Hepatocyte (in vitro differentiated cells): ENCODE measurements at regions not wholly inside any gene's neighbourhood (a gene's known extent, or its start where the extent isn't known, plus 50 kb on each side); places are given as distances from the start of the nearest gene placed in this dataset.

Source experiments
- DNase-seq: peaks from one replicate; pipeline ENCODE4 v3.0.0-alpha.2; 2016; ENCODE audit warnings: low spot score
- H2AFZ ChIP-seq: fragments of 200-600 bp; sonication (generic); 2 replicates; pipeline ENCODE4 v1.6.0; 2016; ENCODE audit warnings: antibody characterized with exemption, mild to moderate bottlenecking
- H3K27ac ChIP-seq: fragments of 200-600 bp; sonication (generic); 2 replicates; pipeline ENCODE4 v1.5.1; 2016; ENCODE audit warnings: mild to moderate bottlenecking
- H3K27me3 ChIP-seq: fragments of 200-600 bp; sonication (generic); 2 replicates; pipeline ENCODE4 v1.6.1; 2016
- H3K36me3 ChIP-seq: fragments of 200-600 bp; sonication (generic); replicated peaks from 2 replicates; pipeline ENCODE4 v1.5.1; 2016; ENCODE audit warnings: low read depth; ENCODE audit not compliant: insufficient read depth
- H3K4me1 ChIP-seq: fragments of 200-600 bp; sonication (generic); 2 replicates; pipeline ENCODE4 v1.5.1; 2016; ENCODE audit warnings: mild to moderate bottlenecking, moderate library complexity; ENCODE audit not compliant: insufficient read depth
- H3K4me2 ChIP-seq: fragments of 200-600 bp; sonication (generic); 2 replicates; pipeline ENCODE4 v1.6.0; 2016
- H3K4me3 ChIP-seq: fragments of 200-600 bp; sonication (generic); 2 replicates; pipeline ENCODE4 v1.5.1; 2016; ENCODE audit warnings: mild to moderate bottlenecking
- H3K79me2 ChIP-seq: fragments of 200-600 bp; sonication (generic); 2 replicates; pipeline ENCODE4 v1.6.0; 2017; ENCODE audit warnings: mild to moderate bottlenecking
- H3K9me2 ChIP-seq: fragments of 200-600 bp; sonication (generic); replicated peaks from 2 replicates; pipeline ENCODE4 v1.6.0; 2017; ENCODE audit warnings: mild to moderate bottlenecking; ENCODE audit not compliant: insufficient read depth
- H3K9me3 ChIP-seq: fragments of 200-600 bp; sonication (generic); 2 replicates; pipeline ENCODE4 v1.5.1; 2016; ENCODE audit warnings: low read depth, mild to moderate bottlenecking
- H4K20me1 ChIP-seq: fragments of 200-600 bp; sonication (generic); 2 replicates; pipeline ENCODE4 v1.6.0; 2016; ENCODE audit warnings: mild to moderate bottlenecking; ENCODE audit not compliant: insufficient read depth, poor library complexity, severe bottlenecking
- EZH2 ChIP-seq: fragments of 200-600 bp; sonication (generic); IDR thresholded peaks from 2 replicates; pipeline ENCODE4 v1.6.1; 2016; ENCODE audit warnings: antibody characterized with exemption, mild to moderate bottlenecking, borderline replicate concordance
- EZH2phosphoT487 ChIP-seq: fragments of 200-600 bp; sonication (generic); IDR thresholded peaks from one replicate; pipeline ENCODE4 v1.6.1; 2018; ENCODE audit warnings: antibody characterized with exemption, mild to moderate bottlenecking, low read depth, moderate library complexity; ENCODE audit not compliant: unreplicated experiment, severe bottlenecking
- WGBS: methylation state at CpG from one replicate; pipeline ENCODE4 v1.1.6; 2016; ENCODE audit warnings: low lambda C conversion rate; ENCODE audit errors: missing lambda C conversion rate; 5-methylcytosine and 5-hydroxymethylcytosine counted together
- TF ChIP-seq, protein P1 (sequence below): fragments of 200-600 bp; sonication (generic); IDR thresholded peaks from 2 replicates; pipeline ENCODE4 v1.5.1; 2016; ENCODE audit warnings: antibody characterized with exemption, mild to moderate bottlenecking; ENCODE audit not compliant: poor library complexity

DNA sequence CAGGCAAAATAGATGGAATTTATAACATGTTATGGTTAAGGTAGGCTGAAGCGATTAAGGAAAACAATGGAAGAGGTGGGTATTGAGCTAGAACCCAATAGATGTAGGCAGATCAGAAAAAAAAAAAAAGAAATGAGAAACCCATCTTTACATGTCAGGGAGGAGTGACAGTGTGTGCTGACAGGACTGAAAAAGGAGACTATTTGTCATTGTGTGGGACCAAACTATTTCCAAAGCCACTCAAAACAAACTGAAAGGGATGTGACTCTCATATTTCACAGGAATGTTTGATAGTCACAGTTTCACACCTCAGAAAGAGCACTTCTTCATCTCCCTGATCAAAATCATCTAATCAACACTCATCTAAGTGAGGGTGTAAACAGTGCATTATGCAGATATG, 122.3 kb upstream of the KIF2A start:
- Histone ChIP-seq H3K9me3 (no peaks in the 10 kb centered on the region), H3K9me2 (no peaks in the 10 kb centered on the region), H3K27me3 (no peaks in the 10 kb centered on the region), H3K4me2 (no peak overlapping the region), H4K20me1 (no peaks in the 10 kb centered on the region), H2AFZ (no peak overlapping the region), H3K4me1 (no peaks in the 10 kb centered on the region), H3K79me2 (no peaks in the 10 kb centered on the region), H3K4me3 (no peak overlapping the region), H3K27ac (no peak overlapping the region), H3K36me3 (no peaks in the 10 kb centered on the region)
- TF ChIP-seq EZH2, result no peak
- TF ChIP-seq, protein P1, sequence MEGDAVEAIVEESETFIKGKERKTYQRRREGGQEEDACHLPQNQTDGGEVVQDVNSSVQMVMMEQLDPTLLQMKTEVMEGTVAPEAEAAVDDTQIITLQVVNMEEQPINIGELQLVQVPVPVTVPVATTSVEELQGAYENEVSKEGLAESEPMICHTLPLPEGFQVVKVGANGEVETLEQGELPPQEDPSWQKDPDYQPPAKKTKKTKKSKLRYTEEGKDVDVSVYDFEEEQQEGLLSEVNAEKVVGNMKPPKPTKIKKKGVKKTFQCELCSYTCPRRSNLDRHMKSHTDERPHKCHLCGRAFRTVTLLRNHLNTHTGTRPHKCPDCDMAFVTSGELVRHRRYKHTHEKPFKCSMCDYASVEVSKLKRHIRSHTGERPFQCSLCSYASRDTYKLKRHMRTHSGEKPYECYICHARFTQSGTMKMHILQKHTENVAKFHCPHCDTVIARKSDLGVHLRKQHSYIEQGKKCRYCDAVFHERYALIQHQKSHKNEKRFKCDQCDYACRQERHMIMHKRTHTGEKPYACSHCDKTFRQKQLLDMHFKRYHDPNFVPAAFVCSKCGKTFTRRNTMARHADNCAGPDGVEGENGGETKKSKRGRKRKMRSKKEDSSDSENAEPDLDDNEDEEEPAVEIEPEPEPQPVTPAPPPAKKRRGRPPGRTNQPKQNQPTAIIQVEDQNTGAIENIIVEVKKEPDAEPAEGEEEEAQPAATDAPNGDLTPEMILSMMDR, result no peak
- no peak for TF ChIP-seq EZH2phosphoT487
- no peak for DNase-seq
- WGBS, result 96% methylated on average over 1 of the region's 1 CpG

DNA sequence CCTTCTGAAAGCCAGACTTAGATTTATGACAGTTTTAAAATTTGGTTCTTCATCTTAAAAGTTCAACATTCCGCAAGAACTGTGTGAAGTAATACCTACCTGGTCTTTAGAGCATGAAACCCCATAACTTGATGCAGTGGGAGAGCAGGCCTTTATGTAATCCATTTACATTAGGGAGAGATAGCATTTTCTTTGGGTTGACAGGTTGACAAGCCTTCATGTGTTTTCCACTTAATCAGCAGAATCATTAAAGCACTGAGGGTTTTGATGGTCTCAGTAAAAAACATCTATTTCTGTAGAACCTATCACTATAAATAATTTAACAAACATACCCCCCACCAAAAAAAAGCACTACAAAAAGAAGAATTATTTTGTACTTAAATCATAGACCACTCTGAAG, 121.6 kb upstream of the KIF2A start:
- Histone ChIP-seq H3K79me2 (no peaks in the 10 kb centered on the region), H2AFZ (no peak overlapping the region), H3K4me1 (no peaks in the 10 kb centered on the region), H3K9me3 (no peaks in the 10 kb centered on the region), H3K36me3 (no peaks in the 10 kb centered on the region), H3K27ac (no peak overlapping the region), H4K20me1 (no peaks in the 10 kb centered on the region), H3K27me3 (no peaks in the 10 kb centered on the region), H3K4me3 (no peak overlapping the region), H3K4me2 (no peak overlapping the region), H3K9me2 (no peaks in the 10 kb centered on the region)
- no peak for DNase-seq
- TF ChIP-seq, protein P1, result no peak
- no peak for TF ChIP-seq EZH2
- TF ChIP-seq EZH2phosphoT487, result no peak
- 83% methylated on average over 1 of the region's 1 CpG for WGBS

DNA sequence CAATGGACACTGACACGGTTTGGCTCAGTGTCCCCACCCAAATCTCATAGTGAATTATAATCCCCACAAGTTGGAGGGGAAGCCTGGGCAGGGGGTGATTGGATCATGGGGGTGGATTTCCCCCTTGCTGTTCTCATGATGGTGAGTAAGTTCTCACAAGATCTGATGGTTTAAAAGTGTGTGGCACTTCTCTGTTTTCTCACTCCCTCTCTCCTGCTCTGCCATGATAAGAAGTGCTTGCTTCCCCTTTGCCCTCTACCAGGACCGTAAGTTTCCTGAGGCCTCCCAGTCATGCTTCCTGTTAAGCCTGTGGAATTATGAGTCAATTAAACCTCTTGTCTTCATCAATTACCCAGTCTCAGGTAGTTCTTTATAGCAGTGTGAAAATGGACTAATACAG, 115.8 kb upstream of the KIF2A start:
- Histone ChIP-seq H4K20me1 (no peaks in the 10 kb centered on the region), H3K27me3 (no peaks in the 10 kb centered on the region), H3K4me3 (no peak overlapping the region), H3K9me3 (no peaks in the 10 kb centered on the region), H3K4me2 (no peak overlapping the region), H2AFZ (no peak overlapping the region), H3K4me1 (no peaks in the 10 kb centered on the region), H3K27ac (no peak overlapping the region), H3K79me2 (no peaks in the 10 kb centered on the region), H3K9me2 (no peaks in the 10 kb centered on the region), H3K36me3 (no peaks in the 10 kb centered on the region)
- WGBS, result 87% methylated on average over 2 of the region's 2 CpGs
- DNase-seq, result no peak
- TF ChIP-seq, protein P1, result no peak
- TF ChIP-seq EZH2, result no peak
- no peak for TF ChIP-seq EZH2phosphoT487

DNA sequence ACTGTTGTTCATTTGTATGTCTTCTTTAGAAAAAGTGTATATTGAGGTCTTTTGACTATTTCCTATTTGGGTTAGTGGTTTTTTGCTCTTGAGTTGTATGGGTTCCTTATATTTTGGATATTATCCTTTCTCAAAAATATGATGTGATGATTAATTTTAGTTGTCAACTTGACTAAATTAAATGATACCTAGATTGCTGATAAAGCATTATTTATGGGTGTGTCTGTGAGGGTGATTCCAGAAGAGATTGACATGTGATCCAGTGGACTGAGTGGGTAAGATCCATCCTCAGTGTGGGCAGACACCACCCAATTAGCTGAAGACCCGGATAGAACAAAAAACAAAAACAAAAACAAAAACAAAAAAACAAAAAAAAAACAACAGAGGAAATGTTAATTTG, 115.1 kb upstream of the KIF2A start:
- Histone ChIP-seq H3K9me2 (no peaks in the 10 kb centered on the region), H3K27ac (no peak overlapping the region), H3K4me2 (no peak overlapping the region), H3K27me3 (no peaks in the 10 kb centered on the region), H2AFZ (no peak overlapping the region), H3K4me3 (no peak overlapping the region), H3K4me1 (no peaks in the 10 kb centered on the region), H4K20me1 (no peaks in the 10 kb centered on the region), H3K36me3 (no peaks in the 10 kb centered on the region), H3K9me3 (no peaks in the 10 kb centered on the region), H3K79me2 (no peaks in the 10 kb centered on the region)
- TF ChIP-seq EZH2 (no peak), EZH2phosphoT487 (no peak)
- TF ChIP-seq, protein P1, result no peak
- WGBS, result 47% methylated on average over 1 of the region's 1 CpG
- DNase-seq, result no peak
